Thyroid gland (tissue), 4 donors: ENCODE measurements at regions not wholly inside any gene's neighbourhood (a gene's known extent, or its start where the extent isn't known, plus 50 kb on each side); places are given as distances from the start of the nearest gene placed in this dataset.

ENCODE experiments used
- DNase-seq, 2 donors: peaks; one replicate each; pipeline ENCODE4 v3.0.0-alpha.2; 2019
- H3K27ac ChIP-seq, 3 donors: fragments of 200-600 bp; sonication (generic); 1 replicate in 2 of 3; 2 replicates in 1 of 3; pipeline ENCODE4 v1.5.1; 2016 to 2019; ENCODE audit warnings: mild to moderate bottlenecking in 1 of 3, moderate library complexity in 1 of 3
- H3K27me3 ChIP-seq: fragments of 200-600 bp; sonication (generic); one replicate; pipeline ENCODE4 v1.5.1; 2019
- H3K36me3 ChIP-seq, 2 donors: fragments of 200-600 bp; sonication (generic); one replicate each; pipeline ENCODE4 v1.5.1; 2016 to 2019
- H3K4me1 ChIP-seq, 2 donors: fragments of 200-600 bp; sonication (generic); one replicate each; pipeline ENCODE4 v1.5.1; 2017 to 2019
- H3K4me3 ChIP-seq, 3 donors: fragments of 200-600 bp; sonication (generic); replicated peaks in 1 of 3; 1 replicate in 2 of 3; 2 replicates in 1 of 3; pipeline ENCODE4 v1.5.1; 2016; ENCODE audit warnings: mild to moderate bottlenecking in 1 of 3
- H3K9me3 ChIP-seq: fragments of 200-600 bp; sonication (generic); one replicate; pipeline ENCODE4 v1.5.1; 2017
- CTCF ChIP-seq, 6 experiments: fragments of 200-600 bp in 3 of 6; fragments of 450-650 bp in 3 of 6; sonication (generic) in 3 of 6; IDR thresholded peaks; one replicate each; pipeline ENCODE4 v1.5.1; 2016 to 2019; ENCODE audit warnings: antibody characterized with exemption in 6 of 6, mild to moderate bottlenecking in 2 of 6, inconsistent platforms in 1 of 6, moderate library complexity in 1 of 6
- POLR2A ChIP-seq, 2 donors: fragments of 450-650 bp; IDR thresholded peaks; one replicate each; pipeline ENCODE4 v1.6.1; 2017; ENCODE audit warnings: antibody characterized with exemption in 2 of 2, mild to moderate bottlenecking in 2 of 2, moderate library complexity in 1 of 2
- WGBS, 2 donors: methylation state at CpG; one replicate each; pipeline ENCODE4 v1.1.5; 2017; 5-methylcytosine and 5-hydroxymethylcytosine counted together
- intact Hi-C: fragments of 100-400 bp; cut with DNase I; formaldehyde crosslinking; loops from one replicate; pipeline ENCODE4 v1.15.1; 2023

DNA sequence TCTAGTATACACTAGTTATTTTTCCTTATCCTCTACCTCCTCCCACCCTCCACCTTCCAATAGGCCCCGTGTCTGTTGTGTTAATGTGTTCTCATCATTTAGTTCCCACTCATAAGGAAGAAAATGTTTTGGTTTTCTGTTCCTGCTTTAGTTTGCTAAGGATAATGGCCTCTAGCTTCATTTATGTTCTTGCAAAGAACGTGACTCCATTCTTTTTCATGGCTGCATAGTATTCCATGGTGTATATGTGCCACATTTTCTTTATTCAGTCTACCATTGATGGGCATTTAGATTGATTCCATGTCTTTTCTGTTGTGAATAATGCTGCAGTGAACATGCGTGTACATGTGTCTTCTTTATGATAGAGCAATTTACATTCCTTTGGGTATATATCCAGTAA, 146.5 kb upstream of the GAS1 start:
- 95 to 96% methylated on average over 3 of the region's 3 CpGs for WGBS, 2 donors
- no peaks in the 10 kb centered on the region for H3K9me3 ChIP-seq
- DNase-seq, result no peak
- H3K4me3 ChIP-seq, result no peak overlapping the region
- H3K4me1 ChIP-seq, result no peaks in the 10 kb centered on the region
- intact Hi-C loops, result no loop called here
- H3K27me3 ChIP-seq, result no peaks in the 10 kb centered on the region
- no peak overlapping the region for H3K27ac ChIP-seq
- TF ChIP-seq POLR2A (IDR thresholded peaks at IDR 0.05), result no peak
- TF ChIP-seq CTCF (IDR thresholded peaks at IDR 0.05), result no peak
- no peaks in the 10 kb centered on the region for H3K36me3 ChIP-seq

- no peaks in the 10 kb centered on the region for H3K36me3 ChIP-seq
- H3K4me1 ChIP-seq, result peaks cover 2 to 5% of the 10 kb centered on the region in 2 donors
- DNase-seq, result no peak
- 90 to 93% methylated on average over 5 of the region's 5 CpGs for WGBS, 2 donors
- H3K9me3 ChIP-seq, result no peaks in the 10 kb centered on the region
- intact Hi-C loops, result no loop called here
- TF ChIP-seq CTCF (IDR thresholded peaks at IDR 0.05) (no peak), POLR2A (IDR thresholded peaks at IDR 0.05) (no peak)
- no peak overlapping the region for H3K4me3 ChIP-seq
- no peaks in the 10 kb centered on the region for H3K27me3 ChIP-seq
- H3K27ac ChIP-seq, result no peak overlapping the region
These were observed 148.6 kb upstream of the GAS1 start for GRCh38 chr9:87095951-87096350.

GRCh38 chr9:87096506-87096905, 149.2 kb upstream of the GAS1 start:
- WGBS, 2 donors, result 44 to 48% methylated on average over 2 of the region's 2 CpGs
- no peak overlapping the region for H3K4me3 ChIP-seq
- no peak overlapping the region for H3K27ac ChIP-seq
- H3K36me3 ChIP-seq, result no peaks in the 10 kb centered on the region
- no peaks in the 10 kb centered on the region for H3K27me3 ChIP-seq
- H3K4me1 ChIP-seq, result peaks cover 2 to 5% of the 10 kb centered on the region in 2 donors
- no peak for DNase-seq
- intact Hi-C loops, result no loop called here
- H3K9me3 ChIP-seq, result no peaks in the 10 kb centered on the region
- TF ChIP-seq POLR2A (IDR thresholded peaks at IDR 0.05) (no peak), CTCF (IDR thresholded peaks at IDR 0.05) (no peak)

DNA sequence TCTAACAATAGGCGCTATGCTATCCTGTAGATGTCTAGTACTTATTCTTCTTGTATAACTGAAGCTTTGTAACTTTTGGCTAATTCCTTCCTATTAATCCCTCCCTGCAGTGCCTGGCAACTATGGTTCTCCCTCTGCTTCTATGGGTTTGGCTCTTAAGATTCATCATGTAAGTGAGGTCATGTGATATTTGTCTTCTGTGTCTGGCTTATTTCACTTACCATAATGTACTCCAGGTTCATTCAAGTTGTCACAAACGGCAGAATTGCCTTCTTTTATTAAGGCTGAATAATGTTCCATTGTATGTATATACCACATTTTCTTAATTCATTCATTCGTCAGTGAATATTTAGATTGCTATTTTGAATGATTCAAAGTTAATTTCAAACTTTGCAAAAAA, 149.9 kb upstream of the GAS1 start:
- intact Hi-C loops, result no loop called here
- 92 to 95% methylated on average over 3 of the region's 3 CpGs for whole genome bisulfite sequencing, 2 donors
- no peaks in the 10 kb centered on the region for H3K9me3 ChIP-seq
- H3K36me3 ChIP-seq, result no peaks in the 10 kb centered on the region
- no peak for TF ChIP-seq CTCF (IDR thresholded peaks at IDR 0.05)
- TF ChIP-seq POLR2A (IDR thresholded peaks at IDR 0.05), result no peak
- peaks cover 2 to 5% of the 10 kb centered on the region in 2 donors for H3K4me1 ChIP-seq
- DNase-seq, result no peak
- H3K27ac ChIP-seq, result no peak overlapping the region
- H3K4me3 ChIP-seq, result no peak overlapping the region
- H3K27me3 ChIP-seq, result no peaks in the 10 kb centered on the region

DNA sequence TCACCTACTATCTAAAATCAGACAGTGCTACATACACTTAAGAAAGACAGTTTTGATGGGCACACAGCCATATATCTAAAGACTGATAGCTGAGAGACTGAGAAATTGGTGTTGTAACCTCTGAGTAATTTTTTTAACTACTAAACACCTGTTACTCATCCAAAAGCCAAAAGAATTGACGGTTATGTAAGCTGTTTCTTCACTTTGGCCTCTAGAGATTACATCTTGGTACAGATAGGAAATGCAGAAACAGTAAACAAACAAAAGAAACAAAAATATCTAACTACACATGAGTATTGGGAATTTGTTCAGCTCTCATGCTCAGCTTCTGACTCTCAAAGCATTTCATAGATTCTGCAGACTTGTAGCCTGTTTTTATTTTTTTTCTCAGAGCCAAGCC, 152.1 kb upstream of the GAS1 start:
- no peak for DNase-seq
- no peak for TF ChIP-seq CTCF (IDR thresholded peaks at IDR 0.05)
- no peak for TF ChIP-seq POLR2A (IDR thresholded peaks at IDR 0.05)
- Histone ChIP-seq H3K9me3 (no peaks in the 10 kb centered on the region), H3K27me3 (no peaks in the 10 kb centered on the region), H3K4me1 (peaks cover 5 to 6% of the 10 kb centered on the region in 2 donors), H3K4me3 (no peak overlapping the region), H3K27ac (no peak overlapping the region), H3K36me3 (no peaks in the 10 kb centered on the region)
- intact Hi-C loops, result no loop called here
- 69 to 82% methylated on average over 1 of the region's 1 CpG for WGBS, 2 donors
